Posterior vena cava (tissue), 2 donors: ENCODE measurements at regions not wholly inside any gene's neighbourhood (a gene's known extent, or its start where the extent isn't known, plus 50 kb on each side); places are given as distances from the start of the nearest gene placed in this dataset.

Experiments
- DNase-seq: peaks from one replicate; pipeline ENCODE4 v3.0.0-alpha.2; 2020; ENCODE audit warnings: low spot score
- intact Hi-C, 2 donors: fragments of 100-400 bp; cut with DNase I; formaldehyde crosslinking; loops; one replicate each; pipeline versions ENCODE4 v1.14.1 to v1.14.2; 2022 to 2023
- donor health status: DM: yes; HTN: yes; CAD: no.
- donor health status: DM: yes; HTN: yes; CAD: no.

DNA sequence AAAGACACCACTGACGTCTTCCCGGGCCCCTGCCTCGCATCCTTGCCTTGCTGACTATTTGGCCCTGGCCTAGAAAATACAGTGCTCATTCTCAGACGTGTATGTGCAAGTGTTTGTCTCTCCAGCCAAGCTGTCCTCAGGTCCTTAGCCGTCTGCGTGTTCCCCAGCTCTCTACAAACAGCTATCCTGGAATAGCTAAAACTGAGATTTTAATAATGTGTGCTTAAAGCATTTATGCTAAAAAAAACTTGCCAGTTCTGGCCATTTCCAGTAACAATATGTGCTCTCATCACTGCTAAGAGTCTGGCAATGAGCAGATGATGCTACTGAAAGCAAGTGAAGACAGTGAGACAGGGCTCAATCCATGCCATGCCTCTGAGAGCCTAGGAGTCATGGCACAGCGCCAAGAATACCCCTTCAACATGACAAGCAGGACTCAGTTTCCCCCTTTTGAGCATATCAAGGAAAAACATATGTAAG is 55.7 kb downstream of the IRF2BP2 start:
- DNase-seq, result no peak
- intact Hi-C loops, result no loop called here

DNA sequence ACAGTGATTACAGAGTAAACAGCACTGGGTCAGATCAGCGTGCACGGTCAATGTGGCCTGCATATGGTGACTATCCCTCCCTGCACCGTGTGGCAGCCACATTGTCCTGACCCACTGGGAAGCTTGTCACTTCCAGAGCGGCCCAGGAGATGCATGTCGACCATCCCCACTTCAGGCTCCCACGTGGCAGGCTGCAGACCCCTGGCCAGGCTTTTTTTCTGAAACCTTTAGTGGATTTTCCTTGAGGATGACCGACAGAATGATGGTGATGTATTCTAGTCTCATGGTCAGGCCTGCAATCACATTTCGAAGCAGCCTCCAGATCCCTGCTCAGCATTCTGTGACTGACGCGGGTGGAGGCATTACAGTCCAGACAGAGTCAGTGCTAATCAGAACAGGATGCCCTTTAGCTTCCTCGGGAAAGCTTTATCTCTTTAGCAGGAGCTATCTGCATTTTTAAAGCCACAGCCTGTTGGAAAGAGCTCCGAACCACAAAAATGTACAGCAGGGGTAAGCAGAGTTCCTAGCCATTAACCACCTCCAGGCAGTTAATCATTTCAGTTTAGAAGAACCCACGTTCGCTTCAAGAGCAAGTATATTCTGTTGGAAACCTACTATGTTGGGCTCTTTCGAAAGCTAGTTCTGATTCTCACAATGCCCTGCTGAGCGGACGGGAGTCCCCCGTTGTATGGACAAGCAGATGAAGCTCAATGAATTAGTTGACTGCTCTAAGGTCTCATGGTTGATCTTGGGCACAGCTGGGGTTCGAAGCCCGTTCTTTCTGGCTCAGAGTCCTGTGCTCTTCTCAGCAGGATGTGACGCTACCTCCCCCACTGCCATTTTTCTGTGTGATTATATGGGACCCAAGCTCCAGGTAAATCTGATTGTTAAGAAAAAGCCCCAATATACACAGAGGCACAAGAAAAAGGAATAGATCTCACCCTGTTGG is 56.5 kb downstream of the IRF2BP2 start:
- DNase-seq, result no peak
- intact Hi-C loops, result no loop called here

DNA sequence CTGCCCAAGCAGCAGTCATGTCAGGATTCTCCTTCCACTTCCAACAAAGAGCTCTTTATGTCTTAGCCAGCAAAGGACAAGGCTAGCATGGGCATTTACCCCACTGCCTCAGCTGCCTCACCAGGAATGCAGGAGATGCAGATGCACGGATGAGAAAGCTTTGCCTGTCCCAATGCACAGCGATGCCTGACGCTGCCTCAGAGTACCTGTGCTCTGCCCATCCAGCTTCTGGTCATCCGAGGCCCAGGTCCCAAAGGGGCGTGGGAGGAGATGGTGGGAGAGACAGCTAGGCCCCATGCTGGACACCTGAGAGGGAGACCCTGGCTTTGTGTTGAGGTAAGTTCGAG is 59.0 kb downstream of the IRF2BP2 start:
- intact Hi-C loops, result no loop called here
- DNase-seq, result no peak

DNA sequence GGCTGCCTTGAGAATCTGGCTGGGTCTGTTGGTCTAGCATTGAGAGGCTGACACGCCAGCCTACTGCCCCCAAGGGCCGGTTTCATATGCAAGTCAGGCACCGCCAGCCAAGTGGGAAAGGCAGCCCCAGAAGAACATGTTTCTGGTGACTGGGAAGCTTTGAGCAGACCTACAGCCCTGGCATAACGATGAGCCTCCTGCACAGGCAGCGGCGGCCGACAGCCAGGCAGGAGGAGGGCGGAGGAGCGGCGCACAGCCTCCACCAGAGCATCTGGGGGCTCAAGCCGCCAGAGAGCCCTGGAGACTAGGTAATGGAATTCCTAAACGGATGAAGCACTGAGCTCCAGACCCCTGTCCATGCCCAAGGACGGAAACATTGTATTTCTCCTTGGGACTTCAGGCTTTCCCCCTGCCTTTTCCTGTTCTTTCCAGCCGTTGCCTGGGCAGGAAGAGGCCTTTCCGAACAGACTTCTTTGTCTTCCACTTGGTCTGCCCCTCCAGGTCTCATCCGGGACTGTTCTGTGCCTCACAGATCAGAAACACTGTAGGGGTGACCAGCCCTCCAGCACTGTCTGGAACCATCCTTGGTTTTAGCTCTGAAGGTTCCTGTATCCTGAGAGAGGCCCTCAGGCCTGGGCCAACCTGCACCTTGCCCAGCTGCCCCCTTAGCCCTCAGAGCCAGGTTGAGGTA is 59.5 kb downstream of the IRF2BP2 start:
- intact Hi-C loops, result no loop called here
- no peak for DNase-seq

DNA sequence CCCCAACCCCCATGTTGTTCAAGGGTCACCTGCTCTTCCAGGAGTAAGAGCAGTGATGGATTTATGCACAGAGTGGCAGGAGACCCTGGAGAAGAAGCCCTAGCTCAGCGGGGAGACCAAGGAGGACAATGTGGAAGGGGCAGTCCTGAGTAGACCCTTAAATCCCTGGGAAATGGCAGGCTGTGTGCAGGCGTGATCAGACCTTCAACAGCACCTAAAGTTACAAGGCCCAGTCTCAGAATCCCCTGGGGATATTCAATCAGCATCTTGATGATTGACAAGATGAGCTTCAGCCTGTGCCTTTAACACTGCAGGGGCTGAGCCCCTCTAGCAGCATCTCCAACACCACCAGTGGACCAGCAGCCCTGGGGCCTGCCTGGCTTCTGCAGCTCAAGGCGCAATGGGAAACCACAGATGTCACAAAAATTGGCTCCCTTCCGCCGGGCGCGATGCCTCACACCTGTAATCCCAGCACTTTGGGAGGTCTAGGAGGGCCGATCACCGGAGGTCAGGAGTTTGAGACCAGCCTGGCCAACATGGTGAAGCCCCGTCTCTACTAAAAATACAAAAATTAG is 60.4 kb downstream of the IRF2BP2 start:
- no peak for DNase-seq
- intact Hi-C loops, result no loop called here

DNA sequence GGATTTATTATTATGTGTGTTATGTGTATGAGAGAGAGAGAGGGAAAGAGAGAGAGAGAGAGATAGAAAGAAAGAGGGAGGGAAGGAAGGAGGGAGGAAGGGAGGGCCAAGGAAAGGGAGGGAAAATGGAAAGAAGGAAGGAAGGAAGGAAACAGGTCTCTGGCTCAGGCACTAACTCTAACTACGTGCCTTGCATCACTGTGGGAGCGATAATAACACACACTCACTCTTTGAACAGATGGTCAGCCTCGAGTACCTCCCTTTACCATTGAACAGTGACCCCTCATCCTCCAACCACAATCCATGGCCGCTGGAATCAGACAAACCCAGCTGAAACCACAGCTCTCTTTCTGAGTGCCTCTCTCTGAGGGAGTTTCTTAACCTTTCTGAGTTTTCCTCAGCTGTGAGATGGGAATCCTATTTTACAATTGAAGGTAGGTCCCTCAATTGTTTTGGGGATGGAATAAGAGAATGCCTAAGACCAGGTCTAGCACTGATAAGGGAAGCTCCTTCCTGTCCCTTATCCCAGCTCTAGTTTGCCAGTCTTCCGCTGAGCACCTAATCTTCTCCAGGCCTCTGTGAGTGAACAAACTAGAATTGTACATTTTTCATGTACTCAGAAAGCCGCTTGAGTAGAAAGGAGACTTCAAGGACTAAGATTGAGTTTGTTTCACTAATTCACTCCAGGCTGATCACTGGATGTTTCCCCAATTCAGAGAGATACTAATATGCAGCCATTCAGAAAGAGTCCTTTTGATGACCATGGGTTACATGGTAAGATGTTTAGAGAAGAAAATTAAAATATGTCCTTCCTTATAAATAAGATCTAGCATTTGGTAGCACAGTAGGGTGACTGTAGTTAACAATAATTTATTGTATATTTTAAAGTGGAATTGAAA is 62.8 kb downstream of the IRF2BP2 start:
- no peak for DNase-seq
- intact Hi-C loops, result no loop called here

DNA sequence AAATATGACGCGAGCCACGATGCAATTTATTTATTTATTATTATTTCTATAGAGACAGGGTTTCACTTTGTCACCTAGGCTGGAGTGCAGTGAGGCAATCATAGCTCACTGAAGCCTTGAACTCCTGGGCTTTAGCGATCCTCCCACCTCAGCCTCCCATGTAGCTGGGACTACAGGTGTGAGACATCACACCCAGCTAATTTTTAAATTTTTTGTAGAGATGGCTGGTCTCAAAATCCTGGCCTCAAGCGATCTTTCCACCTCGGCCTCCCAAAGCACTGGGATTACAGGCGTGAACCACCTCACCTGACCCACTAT is 63.6 kb downstream of the IRF2BP2 start:
- intact Hi-C loops, result no loop called here
- DNase-seq, result no peak

DNA sequence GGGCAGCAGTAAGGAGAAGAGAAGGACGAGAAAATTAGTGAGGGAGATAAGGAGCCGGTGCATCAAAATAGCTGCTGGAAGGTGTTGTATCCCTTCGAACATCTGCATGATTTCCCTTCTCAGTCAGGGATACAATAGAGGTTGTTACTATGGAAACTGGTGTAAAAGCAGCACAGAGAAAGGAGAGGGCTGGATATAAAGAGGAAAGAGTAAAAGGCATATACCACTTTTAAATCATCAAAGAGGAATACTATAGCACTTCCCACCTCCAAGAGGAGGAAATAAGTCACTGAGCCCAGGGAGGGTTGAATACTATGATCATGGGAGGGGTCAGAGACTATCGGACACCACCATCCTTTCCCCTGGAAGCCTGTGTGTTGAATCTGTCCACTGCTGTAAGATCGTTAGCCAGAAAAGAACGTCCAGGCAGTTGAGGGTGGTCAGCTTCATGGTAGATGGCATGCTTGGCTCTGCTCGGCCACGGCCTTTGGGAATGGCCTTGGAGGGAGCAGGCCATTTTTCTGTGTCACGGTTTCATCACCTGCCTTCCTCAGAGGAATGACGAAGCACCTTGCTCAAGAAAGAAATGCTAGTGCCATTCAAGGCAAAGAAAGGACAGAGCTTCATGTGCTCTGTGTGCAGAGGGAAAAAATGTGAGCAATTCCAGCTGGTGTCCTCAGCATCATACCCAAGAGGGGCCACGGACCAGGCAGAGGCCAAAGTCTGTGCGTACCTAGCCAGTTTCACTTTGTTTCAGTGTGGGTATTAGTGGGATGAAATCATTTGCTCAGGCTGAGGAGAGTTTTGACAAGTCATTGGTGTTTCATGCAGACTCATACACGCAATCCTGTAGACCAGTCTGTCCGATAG is 64.2 kb downstream of the IRF2BP2 start:
- DNase-seq, result no peak
- intact Hi-C loops, result no loop called here

- DNase-seq, result no peak
- intact Hi-C loops, result no loop called here
Observed at GRCh38 chr1:234544087-234544579, 65.2 kb upstream of the TARBP1 start.

GRCh38 chr1:234543442-234544086 is 64.6 kb upstream of the TARBP1 start:
- no peak for DNase-seq
- intact Hi-C loops, result no loop called here

- no peak for DNase-seq
- intact Hi-C loops, result no loop called here
Observed at GRCh38 chr1:234542211-234542850, 63.4 kb upstream of the TARBP1 start.

GRCh38 chr1:234541286-234541975 is 62.5 kb upstream of the TARBP1 start:
- intact Hi-C loops, result no loop called here
- no peak for DNase-seq

GRCh38 chr1:234540404-234540762 is 61.4 kb upstream of the TARBP1 start:
- DNase-seq, result no peak
- intact Hi-C loops, result no loop called here

DNA sequence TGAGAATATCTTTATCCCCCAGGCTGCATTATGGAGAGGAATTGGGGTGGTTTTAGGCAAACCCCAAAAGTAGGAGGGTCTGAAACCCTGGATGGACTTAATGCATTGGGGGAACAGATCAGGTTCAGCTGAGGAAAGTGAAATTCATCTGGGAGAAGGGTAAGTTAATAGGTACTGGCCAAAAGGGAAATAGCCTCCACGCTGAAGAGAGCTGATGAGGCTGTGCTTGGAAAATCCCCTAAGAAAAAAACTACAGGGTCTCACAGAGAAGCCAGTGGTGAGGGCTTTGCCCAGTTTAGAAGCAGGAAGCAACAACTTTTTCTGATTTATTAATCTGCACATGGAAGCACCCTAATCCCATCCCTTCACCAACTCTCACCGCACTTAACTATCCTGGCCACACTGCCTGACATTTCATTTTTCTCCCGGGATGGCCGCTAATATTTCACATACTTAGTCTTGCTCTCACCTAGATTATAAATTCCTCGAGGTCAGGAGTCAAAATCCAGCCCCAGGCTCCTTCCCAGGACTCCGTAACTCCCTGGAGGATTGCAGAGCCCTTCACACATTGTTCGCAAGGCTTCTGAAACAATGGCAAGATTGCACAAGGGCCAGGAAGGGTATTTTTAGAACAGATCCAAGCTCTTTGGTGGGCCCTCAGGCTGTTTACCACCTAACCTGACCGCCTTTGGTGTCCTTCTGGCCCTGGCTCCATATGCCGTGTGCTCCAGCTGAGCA is 60.9 kb upstream of the TARBP1 start:
- no peak for DNase-seq
- intact Hi-C loops, result loop anchor here in 1 of 2 donors (5.0 to 10.0 kb wide), 3 partner anchors 42 to 455 kb away; no protein-coding TSS in a partner anchor

GRCh38 chr1:234538930-234539649 is 60.1 kb upstream of the TARBP1 start:
- intact Hi-C loops, result loop anchor here in 1 of 2 donors (5.0 to 10.0 kb wide), 3 partner anchors 43 to 456 kb away; no protein-coding TSS in a partner anchor
- DNase-seq, result no peak
